LNCAP (cell line): ENCODE measurements at regions not wholly inside any gene's neighbourhood (a gene's known extent, or its start where the extent isn't known, plus 50 kb on each side); places are given as distances from the start of the nearest gene placed in this dataset.

Source experiments
- CTCF ChIP-seq: fragments of 450-650 bp; IDR thresholded peaks from 2 replicates; pipeline ENCODE4 v1.5.1; 2017; ENCODE audit warnings: mild to moderate bottlenecking

DNA sequence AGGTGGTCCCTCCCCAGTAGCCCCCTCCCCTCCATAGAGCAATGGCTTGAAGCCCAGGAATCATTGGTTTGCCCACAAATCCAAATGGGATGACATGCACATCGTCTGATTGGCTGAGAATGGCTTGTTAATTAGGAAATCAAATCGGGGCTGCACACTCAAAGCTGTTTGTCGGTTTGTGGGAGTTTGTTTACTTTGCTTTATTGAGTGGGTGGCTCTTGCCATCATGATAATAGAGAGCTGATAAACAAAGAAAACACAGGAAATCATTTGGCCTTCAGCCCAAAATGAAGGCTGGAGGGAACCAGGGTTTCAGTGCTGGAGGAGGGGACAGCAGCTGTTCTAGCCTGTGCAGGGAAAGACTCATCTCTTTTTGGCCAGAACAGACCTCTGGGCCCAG lies 316.3 kb downstream of the CBLN1 start:
- no peak for TF ChIP-seq CTCF

- TF ChIP-seq CTCF: no peak
Observed at GRCh38 chr16:48963901-48964615, 317.6 kb downstream of the CBLN1 start.

DNA sequence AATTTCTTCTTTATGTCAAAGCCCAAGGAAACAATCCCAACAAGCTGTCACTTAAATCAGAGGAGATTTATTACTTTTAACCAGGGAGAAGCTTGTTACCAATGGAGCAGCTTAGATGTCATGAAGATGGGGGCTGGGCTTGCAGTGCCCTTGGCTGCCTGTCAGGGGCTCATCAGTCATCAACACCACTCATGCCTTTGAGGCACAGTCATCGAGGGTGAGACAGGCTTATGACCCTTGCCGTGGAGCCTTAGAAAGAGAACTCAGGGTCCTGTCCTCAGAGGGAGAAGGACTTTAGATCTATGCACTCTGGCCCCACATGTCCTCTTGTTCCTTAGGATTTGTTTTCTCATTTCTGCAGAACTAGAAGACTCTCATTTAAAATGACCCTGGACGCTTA lies 318.3 kb downstream of the CBLN1 start:
- no peak for TF ChIP-seq CTCF

DNA sequence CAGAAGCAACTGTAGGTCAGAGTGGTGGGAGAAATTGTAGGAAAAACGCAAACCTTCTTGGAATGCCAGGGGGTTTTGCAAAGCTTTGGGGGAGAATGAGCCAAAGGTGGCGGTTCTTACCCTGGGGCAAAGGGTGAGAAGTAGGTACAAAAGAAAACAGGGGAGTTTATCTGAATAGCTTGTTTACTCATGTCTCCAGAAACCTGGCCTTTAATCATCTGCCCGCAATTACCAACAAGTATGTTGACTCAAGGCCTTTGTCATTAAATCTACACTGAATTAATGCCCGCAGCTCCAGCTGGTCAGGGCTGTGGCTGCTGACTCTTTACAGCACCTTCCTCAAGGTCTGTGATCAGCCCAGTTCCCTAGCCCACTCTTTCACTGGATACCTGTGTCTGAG lies 320.1 kb downstream of the CBLN1 start:
- no peak for TF ChIP-seq CTCF

DNA sequence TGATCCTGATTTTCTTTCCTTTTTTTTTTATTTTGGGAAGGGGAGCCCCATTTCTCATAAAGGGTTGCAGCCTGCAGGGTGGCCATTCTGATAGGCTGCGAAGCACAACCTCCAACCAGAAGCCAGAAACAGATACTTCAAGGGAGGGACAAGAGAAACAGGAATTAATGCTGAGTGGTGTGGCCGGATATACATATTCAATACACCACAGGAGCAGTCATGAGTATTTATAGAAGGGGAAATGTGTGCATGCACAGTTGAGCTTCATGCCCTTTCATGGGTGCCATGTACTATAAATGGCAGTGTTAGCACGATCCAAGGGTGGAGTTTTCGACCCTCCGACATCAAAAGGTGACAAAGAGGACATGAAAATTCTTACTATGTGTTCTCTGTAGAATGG lies 320.8 kb downstream of the CBLN1 start:
- no peak for TF ChIP-seq CTCF

- no peak for TF ChIP-seq CTCF
Observed at GRCh38 chr16:48959747-48960146, 321.9 kb downstream of the CBLN1 start.

- TF ChIP-seq CTCF: no peak
Observed at GRCh38 chr16:48959204-48959603, 322.4 kb downstream of the CBLN1 start.

DNA sequence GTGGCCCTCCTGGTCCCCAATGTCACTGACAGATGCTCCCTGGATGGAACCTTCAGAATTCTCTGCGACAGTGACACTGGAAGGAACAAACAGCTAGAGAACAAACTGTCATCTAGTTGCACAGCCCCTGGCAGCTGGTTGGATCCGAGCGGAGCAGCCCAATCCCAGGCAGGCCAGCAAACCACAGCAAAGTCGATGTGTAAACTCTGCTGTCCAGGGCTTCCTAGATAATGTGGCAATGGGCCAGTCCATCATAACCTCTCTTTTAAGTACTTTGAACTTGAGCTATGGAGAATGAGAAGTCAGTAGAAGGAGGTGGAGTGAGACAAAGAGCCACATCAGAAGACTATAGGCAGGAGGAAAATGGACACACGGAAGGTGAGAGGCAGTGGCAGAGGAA lies 323.0 kb downstream of the CBLN1 start:
- no peak for TF ChIP-seq CTCF
